GM23338 (cell line): ENCODE measurements at regions not wholly inside any gene's neighbourhood (a gene's known extent, or its start where the extent isn't known, plus 50 kb on each side); places are given as distances from the start of the nearest gene placed in this dataset.

Source experiments
- ATAC-seq: fragments of 200-7000 bp; cut with Tn5 transposase; 3 replicates; pipeline ENCODE4 v1.9.1; 2020
- DNase-seq: peaks from one replicate; pipeline ENCODE4 v3.0.0-alpha.2; 2015; ENCODE audit warnings: low spot score
- H2AFZ ChIP-seq: fragments of 200-600 bp; sonication (generic); 2 replicates; pipeline ENCODE4 v1.8.0; 2016; ENCODE audit warnings: antibody characterized with exemption, mild to moderate bottlenecking, moderate library complexity
- H3F3A ChIP-seq: fragments of 200-600 bp; sonication (generic); replicated peaks from 2 replicates; pipeline ENCODE4 v1.8.0; 2017; ENCODE audit warnings: antibody characterized with exemption, mixed run types, low read depth
- H3K27ac ChIP-seq: fragments of 200-600 bp; sonication (generic); 2 replicates; pipeline ENCODE4 v1.6.1; 2016; ENCODE audit warnings: low read depth
- H3K27me3 ChIP-seq: fragments of 200-600 bp; sonication (generic); 2 replicates; pipeline ENCODE4 v1.8.0; 2016; ENCODE audit warnings: mild to moderate bottlenecking, mixed run types, moderate library complexity; ENCODE audit not compliant: insufficient read depth
- H3K36me3 ChIP-seq: fragments of 200-600 bp; sonication (generic); 2 replicates; pipeline ENCODE4 v1.8.0; 2016; ENCODE audit warnings: mild to moderate bottlenecking; ENCODE audit not compliant: insufficient read depth
- H3K4me1 ChIP-seq: fragments of 200-600 bp; sonication (generic); 2 replicates; pipeline ENCODE4 v1.8.0; 2016; ENCODE audit warnings: mild to moderate bottlenecking, moderate library complexity; ENCODE audit not compliant: insufficient read depth
- H3K4me2 ChIP-seq: fragments of 200-600 bp; sonication (generic); 2 replicates; pipeline ENCODE4 v1.7.1; 2017; ENCODE audit warnings: mixed run types
- H3K4me3 ChIP-seq: fragments of 200-600 bp; sonication (generic); 2 replicates; pipeline ENCODE4 v1.6.1; 2016; ENCODE audit warnings: mixed run types
- H3K79me2 ChIP-seq: fragments of 200-600 bp; sonication (generic); replicated peaks from 2 replicates; pipeline ENCODE4 v1.8.0; 2017; ENCODE audit warnings: mild to moderate bottlenecking; ENCODE audit not compliant: insufficient read depth
- H3K9me2 ChIP-seq: fragments of 200-600 bp; sonication (generic); 2 replicates; pipeline ENCODE4 v1.8.0; 2017; ENCODE audit not compliant: insufficient read depth
- H4K20me1 ChIP-seq: fragments of 200-600 bp; sonication (generic); replicated peaks from 2 replicates; pipeline ENCODE4 v1.8.0; 2017; ENCODE audit warnings: mild to moderate bottlenecking; ENCODE audit not compliant: insufficient read depth
- H3K27ac Mint-ChIP-seq: 2 replicates; pipeline ENCODE4 v1.8.0; 2020; ENCODE audit warnings: inconsistent platforms, mild to moderate bottlenecking, moderate library complexity, mixed read lengths
- H3K27me3 Mint-ChIP-seq: 3 replicates; pipeline ENCODE4 v1.8.0; 2022; ENCODE audit warnings: low read depth, mild to moderate bottlenecking, moderate library complexity, mixed read lengths, inconsistent platforms; ENCODE audit not compliant: insufficient read depth, poor library complexity
- H3K36me3 Mint-ChIP-seq: 3 replicates; pipeline ENCODE4 v1.8.0; 2021; ENCODE audit warnings: low read depth, mild to moderate bottlenecking, inconsistent platforms, moderate library complexity, mixed read lengths
- H3K4me1 Mint-ChIP-seq: 3 replicates; pipeline ENCODE4 v1.8.0; 2020; ENCODE audit warnings: mild to moderate bottlenecking, inconsistent platforms, mixed read lengths
- H3K4me3 Mint-ChIP-seq: 3 replicates; pipeline ENCODE4 v1.8.0; 2021; ENCODE audit warnings: moderate library complexity, mild to moderate bottlenecking, inconsistent platforms, mixed read lengths
- H3K9me3 Mint-ChIP-seq: 3 replicates; pipeline ENCODE4 v1.8.0; 2020; ENCODE audit warnings: moderate library complexity, mild to moderate bottlenecking, inconsistent platforms, mixed read lengths
- CREB1 ChIP-seq: fragments of 250-450 bp; sonication (Bioruptor Pico); IDR thresholded peaks from 2 replicates; pipeline ENCODE4 v1.5.0; 2020; ENCODE audit warnings: low read depth, mild to moderate bottlenecking, moderate library complexity
- CTCF ChIP-seq, 2 experiments: fragments of 200-600 bp in 1 of 2; sonication (generic) in 1 of 2; conservative IDR thresholded peaks; 2 replicates each; pipeline versions ENCODE4 v1.5.1 to v1.6.1; 2016 to 2017; ENCODE audit warnings: antibody characterized with exemption in 2 of 2, low read depth in 2 of 2, mild to moderate bottlenecking in 2 of 2, moderate library complexity in 1 of 2
- ETS1 ChIP-seq: IDR thresholded peaks from 2 replicates; pipeline ENCODE4 v1.6.1; 2016; ENCODE audit warnings: antibody characterized with exemption
- EZH2 ChIP-seq: fragments of 200-600 bp; sonication (generic); IDR thresholded peaks from one replicate; pipeline ENCODE4 v1.8.0; 2017; ENCODE audit warnings: antibody characterized with exemption, mild to moderate bottlenecking, low read depth; ENCODE audit not compliant: unreplicated experiment
- EZH2phosphoT487 ChIP-seq: fragments of 200-600 bp; sonication (generic); IDR thresholded peaks from one replicate; pipeline ENCODE4 v1.8.1; 2018; ENCODE audit warnings: antibody characterized with exemption; ENCODE audit not compliant: unreplicated experiment
- JUNB ChIP-seq: IDR thresholded peaks from one replicate; pipeline ENCODE4 v1.6.1; 2016; ENCODE audit warnings: antibody characterized with exemption; ENCODE audit not compliant: unreplicated experiment
- NANOG ChIP-seq: IDR thresholded peaks from 2 replicates; pipeline ENCODE4 v1.6.1; 2016; ENCODE audit warnings: antibody characterized with exemption, borderline replicate concordance
- POLR2AphosphoS5 ChIP-seq: IDR thresholded peaks from 2 replicates; pipeline ENCODE4 v1.6.1; 2016; ENCODE audit warnings: antibody characterized with exemption, low read depth
- REST ChIP-seq: IDR thresholded peaks from one replicate; pipeline ENCODE4 v1.6.1; 2018; ENCODE audit warnings: antibody characterized with exemption; ENCODE audit not compliant: unreplicated experiment
- STAT1 ChIP-seq: IDR thresholded peaks from one replicate; pipeline ENCODE4 v1.6.1; 2016; ENCODE audit warnings: antibody characterized with exemption; ENCODE audit not compliant: unreplicated experiment
- ZNF114 ChIP-seq: fragments of 250-450 bp; sonication (Bioruptor Pico); IDR thresholded peaks from 2 replicates; pipeline ENCODE4 v1.5.0; 2020; ENCODE audit warnings: mild to moderate bottlenecking, moderate library complexity

GRCh38 chr2:215697496-215697895 lies 261.6 kb upstream of the FN1 start (continued):
- TF ChIP-seq EZH2phosphoT487 = no peak
- no peak for TF ChIP-seq JUNB
- no peak for TF ChIP-seq EZH2
- no peak for TF ChIP-seq ZNF114 (CRISPR knock-in tag)
- TF ChIP-seq NANOG = no peak
- no peak for TF ChIP-seq POLR2AphosphoS5
- TF ChIP-seq CTCF (conservative IDR thresholded peaks at IDR 0.05; ENCODE audit: low read depth in 2 of 2) = no peak
- TF ChIP-seq CREB1 (CRISPR knock-in tag) = no peak

- H3K27me3 Mint-ChIP-seq = no peaks in the 10 kb centered on the region
- H4K20me1 ChIP-seq = no peaks in the 10 kb centered on the region
- peaks cover 7% of the 10 kb centered on the region; the same call in 1 of the 2 replicates for H3K4me1 ChIP-seq
- no peaks in the 10 kb centered on the region for H3K27me3 ChIP-seq
- H3K79me2 ChIP-seq = no peaks in the 10 kb centered on the region
- no peaks in the 10 kb centered on the region for H3K36me3 ChIP-seq
- no peak overlapping the region for H3K27ac Mint-ChIP-seq
- peaks cover 8% of the 10 kb centered on the region; the same call in 2 of the 3 replicates for H3K9me3 Mint-ChIP-seq
- H2AFZ ChIP-seq = no peak overlapping the region
- ATAC-seq (no peak), DNase-seq (no peak)
- no peak overlapping the region for H3K4me2 ChIP-seq
- H3K9me2 ChIP-seq = no peaks in the 10 kb centered on the region
- no peaks in the 10 kb centered on the region for H3F3A ChIP-seq
- no peak overlapping the region for H3K4me3 ChIP-seq
- H3K4me3 Mint-ChIP-seq = no peak overlapping the region
- H3K27ac ChIP-seq = no peak overlapping the region
- H3K36me3 Mint-ChIP-seq = no peaks in the 10 kb centered on the region
- H3K4me1 Mint-ChIP-seq = peaks cover 5% of the 10 kb centered on the region
- no peak for TF ChIP-seq ZNF114 (CRISPR knock-in tag)
- TF ChIP-seq CTCF (conservative IDR thresholded peaks at IDR 0.05; ENCODE audit: low read depth in 2 of 2) = no peak
- no peak for TF ChIP-seq ETS1
- TF ChIP-seq STAT1 = no peak
- TF ChIP-seq EZH2 = no peak
- no peak for TF ChIP-seq JUNB
- TF ChIP-seq EZH2phosphoT487 = no peak
- no peak for TF ChIP-seq NANOG
- TF ChIP-seq POLR2AphosphoS5 = no peak
- no peak for TF ChIP-seq REST
Measured at GRCh38 chr2:215697003-215697402, 261.1 kb upstream of the FN1 start.
